BLaER1 treated with 17β-estradiol and CSF1 and Interleukin-3, amounts not matched to agents 10 nM and 100 nM (cell line): ENCODE measurements at regions not wholly inside any gene's neighbourhood (a gene's known extent, or its start where the extent isn't known, plus 50 kb on each side); places are given as distances from the start of the nearest gene placed in this dataset.

Experiments used
- H3K27ac ChIP-seq, 11 experiments: shearing (Covaris generic); formaldehyde crosslinking; 2 replicates each; pipeline ENCODE4 v1.8.1; 2022
- H3K27me3 ChIP-seq, 11 experiments: shearing (Covaris generic); formaldehyde crosslinking; 2 replicates each; pipeline ENCODE4 v1.8.1; 2022
- H3K36me3 ChIP-seq, 11 experiments: shearing (Covaris generic); formaldehyde crosslinking; 2 replicates each; pipeline ENCODE4 v1.8.1; 2022
- H3K4me1 ChIP-seq, 10 experiments: shearing (Covaris generic); formaldehyde crosslinking; 2 replicates each; pipeline ENCODE4 v1.8.1; 2022
- H3K4me2 ChIP-seq, 11 experiments: shearing (Covaris generic); formaldehyde crosslinking; 2 replicates each; pipeline ENCODE4 v1.8.1; 2022
- H3K4me3 ChIP-seq, 10 experiments: shearing (Covaris generic); formaldehyde crosslinking; 2 replicates each; pipeline ENCODE4 v1.8.1; 2022
- H3K9ac ChIP-seq, 11 experiments: shearing (Covaris generic); formaldehyde crosslinking; 2 replicates each; pipeline ENCODE4 v1.8.1; 2022
- H3K9me3 ChIP-seq, 11 experiments: shearing (Covaris generic); formaldehyde crosslinking; replicated peaks in 1 of 11; 2 replicates each; pipeline ENCODE4 v1.8.1; 2022
- H4K20me1 ChIP-seq, 11 experiments: shearing (Covaris generic); formaldehyde crosslinking; 2 replicates each; pipeline ENCODE4 v1.8.1; 2022
- Cebpa-rat ChIP-seq, 11 experiments: shearing (Covaris generic); IDR thresholded peaks; 2 replicates each; pipeline ENCODE4 v1.8.1; 2022

DNA sequence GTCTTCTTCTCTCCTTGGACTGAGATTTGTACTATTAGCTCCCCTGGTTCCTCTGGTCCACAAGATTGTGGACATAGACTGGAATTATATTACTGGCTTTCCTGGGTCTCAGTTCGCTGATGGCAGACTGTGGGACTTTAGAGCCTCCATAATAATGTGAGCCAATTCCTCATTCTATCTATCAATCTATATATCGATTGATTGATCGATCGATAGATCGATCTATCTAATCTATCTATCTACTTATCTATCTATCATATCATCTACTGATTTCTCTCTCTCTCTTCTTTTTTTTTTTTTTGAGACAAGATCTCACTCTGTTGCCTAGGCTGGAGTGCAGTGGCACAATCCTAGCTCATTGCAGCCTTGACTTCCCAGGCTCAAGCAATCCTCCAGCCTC lies 51.5 kb upstream of the DDR1 start:
- Histone ChIP-seq H3K4me1 (peaks cover 59 to 99% (median 93%) of the 10 kb centered on the region in 10 experiments), H3K9ac (peak overlapping the region in 1 of 11 experiments; percentile 7; a peak in 1 of 22 replicates), H3K27me3 (no peaks in the 10 kb centered on the region), H3K27ac (peak overlapping the region in 6 of 11 experiments; percentile 58 to 83 (median 78); a peak in 10 of 22 replicates), H3K4me3 (no peak overlapping the region), H3K36me3 (no peaks in the 10 kb centered on the region), H4K20me1 (no peaks in the 10 kb centered on the region), H3K9me3 (no peaks in the 10 kb centered on the region), H3K4me2 (peak overlapping the region in 7 of 11 experiments; percentile 70 to 85 (median 74); a peak in 7 of 22 replicates)
- no peak for TF ChIP-seq Cebpa-rat (IDR thresholded peaks at IDR 0.05)

DNA sequence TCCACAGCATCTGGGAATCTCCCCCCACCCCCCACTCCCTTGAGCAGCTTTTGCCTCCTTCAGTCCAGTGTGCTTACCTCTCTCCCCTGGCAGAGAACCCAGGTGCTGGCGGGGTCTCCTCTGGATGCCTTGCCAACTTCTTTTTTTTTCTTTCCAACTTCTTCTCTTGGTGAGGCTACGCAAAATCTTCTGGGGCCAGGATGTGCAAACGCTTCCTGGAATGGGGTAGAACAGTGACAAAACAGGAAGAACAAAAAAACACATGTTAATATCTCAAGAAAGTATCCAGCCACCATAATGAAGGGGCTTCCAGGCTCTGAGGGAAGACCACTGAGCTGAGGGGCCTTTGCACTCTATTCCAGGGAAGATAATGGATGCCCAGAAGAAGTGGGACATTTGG lies 53.9 kb upstream of the DDR1 start:
- Histone ChIP-seq H3K4me3 (peak overlapping the region; percentile 21 to 64 (median 42); a peak in 17 of 20 replicates), H3K27me3 (no peaks in the 10 kb centered on the region), H3K9ac (peak overlapping the region; percentile 51 to 76 (median 71)), H3K9me3 (no peaks in the 10 kb centered on the region), H3K4me2 (peak overlapping the region; percentile 82 to 95 (median 88)), H4K20me1 (no peaks in the 10 kb centered on the region), H3K4me1 (peaks cover 74 to 84% (median 77%) of the 10 kb centered on the region in 10 experiments), H3K36me3 (no peaks in the 10 kb centered on the region), H3K27ac (peak overlapping the region; percentile 69 to 88 (median 84); a peak in 21 of 22 replicates)
- TF ChIP-seq Cebpa-rat (IDR thresholded peaks at IDR 0.05), result no peak

DNA sequence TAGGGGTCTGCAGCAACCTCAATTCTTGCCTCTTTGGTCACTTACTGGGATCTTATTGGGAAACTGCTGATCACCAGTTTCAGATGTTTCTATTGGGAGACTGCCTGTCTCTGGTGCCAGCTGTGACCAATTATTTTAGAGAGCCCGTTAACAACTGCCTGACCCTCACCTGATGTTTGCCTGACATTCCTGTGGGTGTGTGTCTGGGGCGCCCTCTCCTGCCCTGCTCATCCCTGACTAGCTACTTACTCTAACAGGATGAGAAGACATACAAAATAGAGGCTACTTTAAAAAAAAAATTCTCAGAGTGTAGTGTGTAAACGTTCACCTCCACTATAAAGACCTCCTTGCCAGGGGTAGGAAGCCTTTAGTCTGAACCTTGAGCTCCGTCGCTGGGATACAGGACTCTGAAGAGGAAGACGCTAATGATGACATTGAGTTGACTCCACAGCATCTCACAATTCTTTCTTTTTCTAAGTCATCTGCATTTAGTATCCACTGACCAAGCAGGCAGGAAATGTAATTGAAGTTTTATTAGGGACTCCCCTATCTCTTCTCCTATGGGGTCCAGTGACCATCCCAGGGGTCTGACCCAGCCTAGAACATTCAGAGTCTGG lies 54.6 kb upstream of the DDR1 start:
- H3K27ac ChIP-seq, result peak overlapping the region; percentile 69 to 88 (median 84); a peak in 21 of 22 replicates
- no peaks in the 10 kb centered on the region for H4K20me1 ChIP-seq
- H3K4me1 ChIP-seq, result peaks cover 68 to 82% (median 74%) of the 10 kb centered on the region in 10 experiments
- H3K27me3 ChIP-seq, result no peaks in the 10 kb centered on the region
- no peak for TF ChIP-seq Cebpa-rat (IDR thresholded peaks at IDR 0.05)
- peak overlapping the region; percentile 21 to 64 (median 42); a peak in 16 of 20 replicates for H3K4me3 ChIP-seq
- no peaks in the 10 kb centered on the region for H3K36me3 ChIP-seq
- H3K9ac ChIP-seq, result peak overlapping the region; percentile 51 to 76 (median 71); a peak in 21 of 22 replicates
- peak overlapping the region; percentile 82 to 95 (median 88) for H3K4me2 ChIP-seq
- H3K9me3 ChIP-seq, result no peaks in the 10 kb centered on the region

DNA sequence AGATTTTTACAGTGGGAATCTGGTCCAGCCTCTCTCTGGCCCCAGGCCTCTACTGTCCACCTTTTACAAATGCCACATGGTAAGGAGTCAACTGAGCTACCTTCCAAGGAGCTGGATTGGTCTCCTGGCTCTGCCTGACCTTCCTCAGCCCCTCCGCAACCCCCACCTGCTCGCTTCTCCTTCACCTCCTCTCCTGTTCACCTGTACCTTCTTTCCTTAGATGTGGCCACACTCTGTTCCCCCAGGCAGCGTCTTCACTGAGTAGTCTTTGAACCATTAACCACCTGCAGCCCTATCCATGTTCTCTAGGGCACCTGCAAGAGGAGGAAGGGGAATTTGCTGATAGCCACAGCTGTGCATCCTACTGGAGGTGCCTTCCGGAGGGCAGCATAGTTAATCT lies 55.3 kb upstream of the DDR1 start:
- peak overlapping the region; percentile 69 to 88 (median 84); a peak in 21 of 22 replicates for H3K27ac ChIP-seq

DNA sequence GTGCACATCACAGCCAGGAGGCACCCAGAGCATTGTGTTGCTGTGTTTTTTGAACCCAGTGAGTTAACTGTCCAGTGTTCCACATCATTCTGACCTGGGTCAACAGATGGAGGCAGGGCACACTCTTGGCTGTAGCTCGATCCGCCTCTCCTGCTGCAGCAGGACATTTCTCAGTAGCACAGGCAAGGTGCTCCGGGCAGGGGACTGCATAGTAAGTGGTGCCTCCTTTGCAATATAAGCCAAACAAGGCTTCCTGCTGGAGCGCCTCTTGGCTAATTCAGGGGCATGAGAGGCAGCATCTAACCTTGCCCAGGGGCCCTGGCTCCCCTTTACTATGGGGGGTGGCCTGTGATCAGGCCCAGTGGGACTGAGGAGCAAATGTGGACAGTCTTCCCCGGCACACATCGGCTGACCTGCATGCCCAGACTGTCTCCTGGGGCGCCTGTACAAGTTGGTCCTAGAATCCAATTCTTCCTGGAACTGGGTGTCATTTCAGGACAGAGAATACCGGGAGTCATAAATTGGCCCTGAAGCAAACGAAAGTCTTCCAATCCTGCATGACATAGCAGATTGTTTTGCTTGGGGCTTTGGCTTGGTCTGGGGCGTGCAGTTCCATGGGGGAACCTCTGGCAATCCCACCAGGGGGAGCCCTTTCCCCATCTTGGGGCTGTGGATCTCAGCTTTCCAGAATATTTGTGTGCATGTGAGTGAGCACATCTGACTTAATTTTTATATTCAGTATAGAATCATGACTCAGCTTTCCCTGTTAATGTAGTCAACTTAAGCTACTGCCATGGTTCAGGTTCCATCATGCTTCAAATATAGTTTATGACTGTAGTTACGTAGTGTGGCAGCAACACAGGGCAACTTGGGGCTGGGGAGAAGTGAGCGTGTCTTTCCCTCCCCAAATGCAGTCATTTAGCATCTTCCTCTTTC lies 56.0 kb upstream of the DDR1 start:
- H3K9ac ChIP-seq, result peak overlapping the region; percentile 32 to 76 (median 71); a peak in 20 of 22 replicates
- no peak for TF ChIP-seq Cebpa-rat (IDR thresholded peaks at IDR 0.05)
- no peaks in the 10 kb centered on the region for H3K27me3 ChIP-seq
- H4K20me1 ChIP-seq, result no peaks in the 10 kb centered on the region
- no peaks in the 10 kb centered on the region for H3K36me3 ChIP-seq
- peak overlapping the region; percentile 82 to 95 (median 88) for H3K4me2 ChIP-seq
- peaks cover 56 to 83% (median 72%) of the 10 kb centered on the region in 10 experiments for H3K4me1 ChIP-seq
- H3K4me3 ChIP-seq, result peak overlapping the region in 2 of 10 experiments; percentile 14 to 43; a peak in 1 of 20 replicates
- peak overlapping the region; percentile 69 to 88 (median 84); a peak in 21 of 22 replicates for H3K27ac ChIP-seq
- H3K9me3 ChIP-seq, result no peaks in the 10 kb centered on the region

More for the DNA sequence above, 55.3 kb upstream of the DDR1 start:
- H3K27me3 ChIP-seq, result no peaks in the 10 kb centered on the region
- TF ChIP-seq Cebpa-rat (IDR thresholded peaks at IDR 0.05), result no peak
- peak overlapping the region; percentile 82 to 95 (median 88) for H3K4me2 ChIP-seq
- H3K4me1 ChIP-seq, result peaks cover 61 to 81% (median 73%) of the 10 kb centered on the region in 10 experiments
- peak overlapping the region; percentile 0 to 76 (median 70); a peak in 17 of 22 replicates for H3K9ac ChIP-seq
- peak overlapping the region in 5 of 10 experiments; percentile 8 to 55 (median 25); a peak in 8 of 20 replicates for H3K4me3 ChIP-seq
- no peaks in the 10 kb centered on the region for H4K20me1 ChIP-seq
- H3K36me3 ChIP-seq, result no peaks in the 10 kb centered on the region
- H3K9me3 ChIP-seq, result no peaks in the 10 kb centered on the region

DNA sequence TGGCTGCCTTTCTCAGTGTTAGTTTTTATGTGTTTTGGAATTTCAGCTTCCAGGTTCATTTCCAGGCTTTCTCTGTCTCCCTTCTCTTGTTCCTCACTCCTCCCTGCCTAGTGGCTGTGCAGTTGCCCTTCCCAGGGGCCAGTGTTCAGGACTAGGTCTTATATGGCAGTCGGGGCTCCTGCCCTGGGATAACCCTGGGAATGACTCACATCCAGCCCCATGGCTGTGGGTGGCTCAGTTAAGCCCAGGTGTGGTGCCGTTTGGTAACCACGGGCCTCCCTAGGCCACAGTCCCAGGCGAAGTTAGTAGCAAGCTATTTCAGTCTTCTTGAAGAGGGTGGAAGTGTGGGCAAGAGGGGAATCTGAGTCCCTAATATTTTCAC lies 57.4 kb upstream of the DDR1 start:
- peak overlapping the region in 10 of 11 experiments; percentile 6 to 87 (median 51); a peak in 16 of 22 replicates for H3K4me2 ChIP-seq
- no peak for TF ChIP-seq Cebpa-rat (IDR thresholded peaks at IDR 0.05)
- H3K9ac ChIP-seq, result peak overlapping the region in 8 of 11 experiments; percentile 5 to 73 (median 40); a peak in 10 of 22 replicates
- peaks cover 57 to 96% (median 78%) of the 10 kb centered on the region in 10 experiments for H3K4me1 ChIP-seq
- H3K36me3 ChIP-seq, result no peaks in the 10 kb centered on the region
- no peaks in the 10 kb centered on the region for H3K27me3 ChIP-seq
- H3K4me3 ChIP-seq, result no peak overlapping the region
- no peaks in the 10 kb centered on the region for H4K20me1 ChIP-seq
- peak overlapping the region in 10 of 11 experiments; percentile 14 to 61 (median 36); a peak in 12 of 22 replicates for H3K27ac ChIP-seq
- no peaks in the 10 kb centered on the region for H3K9me3 ChIP-seq

DNA sequence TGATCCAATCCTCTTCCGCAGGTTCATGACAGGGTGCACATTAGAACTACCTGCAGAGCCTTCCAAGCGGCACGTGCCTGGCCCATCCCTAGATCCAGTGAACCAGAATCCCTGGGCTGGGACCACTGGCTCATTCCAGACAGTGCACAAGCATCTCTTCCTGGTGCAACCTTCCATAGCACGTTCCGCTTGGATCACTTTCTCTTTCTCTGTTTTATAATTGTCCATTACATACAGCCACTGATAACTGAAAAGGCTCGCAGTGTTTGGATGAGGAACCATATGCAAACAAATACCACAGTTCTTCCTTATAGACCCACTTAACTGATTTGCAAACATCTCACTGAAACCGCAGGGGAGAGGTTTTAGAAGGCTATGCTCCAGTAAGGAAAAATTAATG lies 59.6 kb upstream of the DDR1 start:
- Histone ChIP-seq H3K9ac (no peak overlapping the region), H3K4me3 (no peak overlapping the region), H3K27me3 (no peaks in the 10 kb centered on the region), H3K4me2 (peak overlapping the region in 5 of 11 experiments; percentile 13 to 83 (median 73); a peak in 8 of 22 replicates), H3K4me1 (peaks cover 35 to 98% (median 70%) of the 10 kb centered on the region in 10 experiments), H3K27ac (no peak overlapping the region), H3K9me3 (no peaks in the 10 kb centered on the region), H4K20me1 (no peaks in the 10 kb centered on the region), H3K36me3 (no peaks in the 10 kb centered on the region)
- no peak for TF ChIP-seq Cebpa-rat (IDR thresholded peaks at IDR 0.05)

DNA sequence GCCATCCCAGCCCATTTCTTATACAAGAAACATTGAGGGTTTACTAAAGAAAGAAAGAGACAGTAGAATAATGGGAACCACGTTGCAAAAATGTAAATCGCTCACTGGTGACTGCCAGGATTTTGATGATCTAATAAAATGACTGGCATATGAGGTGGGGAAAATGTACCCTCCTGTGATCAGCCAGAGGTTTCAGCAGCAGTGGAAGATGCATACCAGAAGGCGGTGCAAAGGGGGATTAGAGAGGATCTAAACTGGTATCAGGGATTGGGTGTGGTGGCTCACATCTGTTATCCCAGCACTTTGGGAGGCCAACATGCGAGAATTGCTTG lies 60.8 kb upstream of the DDR1 start:
- no peaks in the 10 kb centered on the region for H4K20me1 ChIP-seq
- peak overlapping the region in 4 of 11 experiments; percentile 70 to 87 (median 72); a peak in 7 of 22 replicates for H3K27ac ChIP-seq
- peaks cover 24 to 98% (median 70%) of the 10 kb centered on the region in 10 experiments for H3K4me1 ChIP-seq
- no peaks in the 10 kb centered on the region for H3K27me3 ChIP-seq
- H3K4me3 ChIP-seq, result no peak overlapping the region
- no peak for TF ChIP-seq Cebpa-rat (IDR thresholded peaks at IDR 0.05)
- no peaks in the 10 kb centered on the region for H3K36me3 ChIP-seq
- H3K9ac ChIP-seq, result no peak overlapping the region; a peak in 1 of 22 replicates
- H3K9me3 ChIP-seq, result no peaks in the 10 kb centered on the region
- peak overlapping the region in 10 of 11 experiments; percentile 27 to 84 (median 67); a peak in 15 of 22 replicates for H3K4me2 ChIP-seq
